ENCODE measurements at regions not wholly inside any gene's neighbourhood (a gene's known extent, or its start where the extent isn't known, plus 50 kb on each side); places are given as distances from the start of the nearest gene placed in this dataset.

DNA sequence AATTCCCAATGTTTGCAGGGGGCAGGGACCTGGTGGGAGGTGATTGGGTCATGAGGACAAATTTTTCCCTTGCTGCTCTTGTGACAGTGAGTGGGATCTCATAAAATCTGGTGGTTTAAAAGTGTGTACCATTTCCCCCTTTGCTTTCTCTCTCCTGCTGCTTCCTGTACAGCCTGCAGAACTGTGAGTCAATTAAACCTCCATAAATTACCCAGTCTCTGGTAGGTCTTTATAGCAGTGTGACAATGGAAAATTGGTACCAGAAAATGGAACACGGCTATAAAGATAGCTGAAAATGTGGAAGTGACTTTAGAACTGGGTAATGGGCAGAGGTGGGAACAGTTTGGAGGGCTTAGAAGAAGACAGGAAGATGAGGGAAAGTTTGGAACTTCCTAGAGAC lies 108.7 kb upstream of the NPFFR2 start:
- Histone ChIP-seq H3K9me3 (ENCODE audit: control insufficient read depth in 1 of 2, insufficient read depth in 1 of 2, low read depth in 1 of 2, low read length in 2 of 2) (peaks cover 0 to 3% of the 10 kb centered on the region in 2 experiments; a peak in 2 of 4 replicates), H3K79me2 (ENCODE audit: insufficient read depth, low read length) (no peaks in the 10 kb centered on the region), H3K9me2 (ENCODE audit: insufficient read depth) (no peaks in the 10 kb centered on the region), H4K20me1 (ENCODE audit: insufficient read depth) (no peaks in the 10 kb centered on the region), H3K9ac (ENCODE audit: low read length) (no peak overlapping the region), H3K4me1 (ENCODE audit: control insufficient read depth in 1 of 2, insufficient read depth in 2 of 2, low read length in 2 of 2) (no peaks in the 10 kb centered on the region), H3K36me3 (ENCODE audit: control insufficient read depth in 1 of 2, insufficient read depth in 2 of 2, low read length in 2 of 2) (no peaks in the 10 kb centered on the region), H2AFZ (ENCODE audit: low read depth, low read length, poor library complexity, severe bottlenecking) (no peak overlapping the region), H3K4me3 (replicated peaks in 1 of 2; ENCODE audit: low read depth in 1 of 2, low read length in 2 of 2) (no peak overlapping the region), H3K27me3 (ENCODE audit: insufficient read depth, low read length) (no peaks in the 10 kb centered on the region), H3K4me2 (ENCODE audit: low read length) (no peak overlapping the region), H3K27ac (ENCODE audit: low read depth, low read length) (no peak overlapping the region)
- DNase-seq (ENCODE audit: low read depth, low spot score): no peak
- intact Hi-C loops (cut with micrococcal nuclease): no loop called here
- no TSS peak for BruUV-seq (replicated peaks)
- POLR2A ChIA-PET: no interaction called here
- RAD21 ChIA-PET (ENCODE audit: low non-redundant PET in 1 of 2, low total read pairs in 2 of 2, uncharacterized antibody in 2 of 2, unreplicated experiment in 2 of 2): no interaction called here
- CTCF ChIA-PET: no interaction called here
- TF ChIP-seq, protein P1, sequence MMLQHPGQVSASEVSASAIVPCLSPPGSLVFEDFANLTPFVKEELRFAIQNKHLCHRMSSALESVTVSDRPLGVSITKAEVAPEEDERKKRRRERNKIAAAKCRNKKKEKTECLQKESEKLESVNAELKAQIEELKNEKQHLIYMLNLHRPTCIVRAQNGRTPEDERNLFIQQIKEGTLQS (IDR thresholded peaks at IDR 0.05): no peak
- TF ChIP-seq EZH2 (IDR thresholded peaks at IDR 0.05): no peak
- TF ChIP-seq, protein P2, sequence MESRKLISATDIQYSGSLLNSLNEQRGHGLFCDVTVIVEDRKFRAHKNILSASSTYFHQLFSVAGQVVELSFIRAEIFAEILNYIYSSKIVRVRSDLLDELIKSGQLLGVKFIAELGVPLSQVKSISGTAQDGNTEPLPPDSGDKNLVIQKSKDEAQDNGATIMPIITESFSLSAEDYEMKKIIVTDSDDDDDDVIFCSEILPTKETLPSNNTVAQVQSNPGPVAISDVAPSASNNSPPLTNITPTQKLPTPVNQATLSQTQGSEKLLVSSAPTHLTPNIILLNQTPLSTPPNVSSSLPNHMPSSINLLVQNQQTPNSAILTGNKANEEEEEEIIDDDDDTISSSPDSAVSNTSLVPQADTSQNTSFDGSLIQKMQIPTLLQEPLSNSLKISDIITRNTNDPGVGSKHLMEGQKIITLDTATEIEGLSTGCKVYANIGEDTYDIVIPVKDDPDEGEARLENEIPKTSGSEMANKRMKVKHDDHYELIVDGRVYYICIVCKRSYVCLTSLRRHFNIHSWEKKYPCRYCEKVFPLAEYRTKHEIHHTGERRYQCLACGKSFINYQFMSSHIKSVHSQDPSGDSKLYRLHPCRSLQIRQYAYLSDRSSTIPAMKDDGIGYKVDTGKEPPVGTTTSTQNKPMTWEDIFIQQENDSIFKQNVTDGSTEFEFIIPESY (IDR thresholded peaks at IDR 0.05; ENCODE audit: extremely low read depth, insufficient replicate concordance, low read length): no peak
- TF ChIP-seq ELF1 (IDR thresholded peaks at IDR 0.05; ENCODE audit: borderline replicate concordance, low read depth): no peak
- no peak for TF ChIP-seq SIN3A (IDR thresholded peaks at IDR 0.05; ENCODE audit: low read depth)
- no peak for TF ChIP-seq POLR2A (IDR thresholded peaks at IDR 0.05; ENCODE audit: borderline replicate concordance, extremely low read depth, insufficient read depth, insufficient read length)
- no peak for TF ChIP-seq SRF (IDR thresholded peaks at IDR 0.05; ENCODE audit: low read depth)
- TF ChIP-seq ZFX (IDR thresholded peaks at IDR 0.05): no peak
- TF ChIP-seq, protein P3, sequence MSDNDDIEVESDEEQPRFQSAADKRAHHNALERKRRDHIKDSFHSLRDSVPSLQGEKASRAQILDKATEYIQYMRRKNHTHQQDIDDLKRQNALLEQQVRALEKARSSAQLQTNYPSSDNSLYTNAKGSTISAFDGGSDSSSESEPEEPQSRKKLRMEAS (IDR thresholded peaks at IDR 0.05): no peak
- TF ChIP-seq JUND (IDR thresholded peaks at IDR 0.05): no peak
- no peak for TF ChIP-seq ZNF274 (IDR thresholded peaks at IDR 0.05; ENCODE audit: low read depth, low read length)
- TF ChIP-seq, protein P4, sequence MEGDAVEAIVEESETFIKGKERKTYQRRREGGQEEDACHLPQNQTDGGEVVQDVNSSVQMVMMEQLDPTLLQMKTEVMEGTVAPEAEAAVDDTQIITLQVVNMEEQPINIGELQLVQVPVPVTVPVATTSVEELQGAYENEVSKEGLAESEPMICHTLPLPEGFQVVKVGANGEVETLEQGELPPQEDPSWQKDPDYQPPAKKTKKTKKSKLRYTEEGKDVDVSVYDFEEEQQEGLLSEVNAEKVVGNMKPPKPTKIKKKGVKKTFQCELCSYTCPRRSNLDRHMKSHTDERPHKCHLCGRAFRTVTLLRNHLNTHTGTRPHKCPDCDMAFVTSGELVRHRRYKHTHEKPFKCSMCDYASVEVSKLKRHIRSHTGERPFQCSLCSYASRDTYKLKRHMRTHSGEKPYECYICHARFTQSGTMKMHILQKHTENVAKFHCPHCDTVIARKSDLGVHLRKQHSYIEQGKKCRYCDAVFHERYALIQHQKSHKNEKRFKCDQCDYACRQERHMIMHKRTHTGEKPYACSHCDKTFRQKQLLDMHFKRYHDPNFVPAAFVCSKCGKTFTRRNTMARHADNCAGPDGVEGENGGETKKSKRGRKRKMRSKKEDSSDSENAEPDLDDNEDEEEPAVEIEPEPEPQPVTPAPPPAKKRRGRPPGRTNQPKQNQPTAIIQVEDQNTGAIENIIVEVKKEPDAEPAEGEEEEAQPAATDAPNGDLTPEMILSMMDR (IDR thresholded peaks at IDR 0.05 in 2 of 3, conservative IDR thresholded peaks at IDR 0.05 in 1 of 3; ENCODE audit: borderline replicate concordance in 1 of 3, insufficient read depth in 1 of 3, low read depth in 2 of 3, low read length in 2 of 3): no peak
- TF ChIP-seq TCF7L2 (IDR thresholded peaks at IDR 0.05; ENCODE audit: borderline replicate concordance, extremely low read depth, insufficient read depth, insufficient read length): no peak
- TF ChIP-seq POLR2AphosphoS5 (IDR thresholded peaks at IDR 0.05; ENCODE audit: low read depth, low read length): no peak
- TF ChIP-seq YY1 (IDR thresholded peaks at IDR 0.05; ENCODE audit: extremely low read depth, insufficient replicate concordance, low read depth, low read length): no peak
- TF ChIP-seq, protein P5, sequence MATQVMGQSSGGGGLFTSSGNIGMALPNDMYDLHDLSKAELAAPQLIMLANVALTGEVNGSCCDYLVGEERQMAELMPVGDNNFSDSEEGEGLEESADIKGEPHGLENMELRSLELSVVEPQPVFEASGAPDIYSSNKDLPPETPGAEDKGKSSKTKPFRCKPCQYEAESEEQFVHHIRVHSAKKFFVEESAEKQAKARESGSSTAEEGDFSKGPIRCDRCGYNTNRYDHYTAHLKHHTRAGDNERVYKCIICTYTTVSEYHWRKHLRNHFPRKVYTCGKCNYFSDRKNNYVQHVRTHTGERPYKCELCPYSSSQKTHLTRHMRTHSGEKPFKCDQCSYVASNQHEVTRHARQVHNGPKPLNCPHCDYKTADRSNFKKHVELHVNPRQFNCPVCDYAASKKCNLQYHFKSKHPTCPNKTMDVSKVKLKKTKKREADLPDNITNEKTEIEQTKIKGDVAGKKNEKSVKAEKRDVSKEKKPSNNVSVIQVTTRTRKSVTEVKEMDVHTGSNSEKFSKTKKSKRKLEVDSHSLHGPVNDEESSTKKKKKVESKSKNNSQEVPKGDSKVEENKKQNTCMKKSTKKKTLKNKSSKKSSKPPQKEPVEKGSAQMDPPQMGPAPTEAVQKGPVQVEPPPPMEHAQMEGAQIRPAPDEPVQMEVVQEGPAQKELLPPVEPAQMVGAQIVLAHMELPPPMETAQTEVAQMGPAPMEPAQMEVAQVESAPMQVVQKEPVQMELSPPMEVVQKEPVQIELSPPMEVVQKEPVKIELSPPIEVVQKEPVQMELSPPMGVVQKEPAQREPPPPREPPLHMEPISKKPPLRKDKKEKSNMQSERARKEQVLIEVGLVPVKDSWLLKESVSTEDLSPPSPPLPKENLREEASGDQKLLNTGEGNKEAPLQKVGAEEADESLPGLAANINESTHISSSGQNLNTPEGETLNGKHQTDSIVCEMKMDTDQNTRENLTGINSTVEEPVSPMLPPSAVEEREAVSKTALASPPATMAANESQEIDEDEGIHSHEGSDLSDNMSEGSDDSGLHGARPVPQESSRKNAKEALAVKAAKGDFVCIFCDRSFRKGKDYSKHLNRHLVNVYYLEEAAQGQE (IDR thresholded peaks at IDR 0.05; ENCODE audit: low read depth): no peak
- no peak for TF ChIP-seq EGR1 (IDR thresholded peaks at IDR 0.05; ENCODE audit: low read depth)
- no peak for ATAC-seq

Measured in HCT116 (cell line).